Middle frontal gyrus (tissue), 1 donor: ENCODE measurements at regions not wholly inside any gene's neighbourhood (a gene's known extent, or its start where the extent isn't known, plus 50 kb on each side); places are given as distances from the start of the nearest gene placed in this dataset.

Experiments
- DNase-seq: peaks from one replicate; pipeline ENCODE4 v3.0.0-alpha.2; 2015; ENCODE audit warnings: low spot score; ENCODE audit errors: extremely low spot score

GRCh38 chr5:98432378-98432777, 341.1 kb upstream of the RGMB start:
- no peak for DNase-seq

GRCh38 chr5:98433022-98433421, 340.4 kb upstream of the RGMB start:
- DNase-seq: no peak

- DNase-seq: no peak
These were observed 339.8 kb upstream of the RGMB start for GRCh38 chr5:98433673-98434072.

- DNase-seq: no peak
These were observed 336.8 kb upstream of the RGMB start for GRCh38 chr5:98436667-98437066.

- no peak for DNase-seq
These were observed 331.0 kb upstream of the RGMB start for GRCh38 chr5:98442448-98442847.

- DNase-seq: no peak
These were observed 329.6 kb upstream of the RGMB start for GRCh38 chr5:98443881-98444280.

- DNase-seq: no peak
These were observed 320.2 kb upstream of the RGMB start for GRCh38 chr5:98453296-98453695.

- DNase-seq: no peak
These were observed 319.1 kb upstream of the RGMB start for GRCh38 chr5:98454407-98454806.

GRCh38 chr5:98454904-98455303, 318.6 kb upstream of the RGMB start:
- DNase-seq: no peak

- no peak for DNase-seq
These were observed 317.8 kb upstream of the RGMB start for GRCh38 chr5:98455665-98456064.

GRCh38 chr5:98458004-98458403, 315.5 kb upstream of the RGMB start:
- no peak for DNase-seq

GRCh38 chr5:98458726-98459125, 314.7 kb upstream of the RGMB start:
- no peak for DNase-seq

GRCh38 chr5:98460536-98460935, 312.9 kb upstream of the RGMB start:
- no peak for DNase-seq

- no peak for DNase-seq
These were observed 312.0 kb upstream of the RGMB start for GRCh38 chr5:98461485-98461884.

GRCh38 chr5:98463222-98463621, 310.2 kb upstream of the RGMB start:
- DNase-seq: no peak

- no peak for DNase-seq
These were observed 309.8 kb upstream of the RGMB start for GRCh38 chr5:98463676-98464075.

GRCh38 chr5:98464737-98465330, 308.6 kb upstream of the RGMB start:
- no peak for DNase-seq

GRCh38 chr5:98468188-98468869, 305.1 kb upstream of the RGMB start:
- no peak for DNase-seq

- no peak for DNase-seq
These were observed 302.7 kb upstream of the RGMB start for GRCh38 chr5:98470747-98471146.

GRCh38 chr5:98471458-98471857, 302.0 kb upstream of the RGMB start:
- DNase-seq: no peak

GRCh38 chr5:98474216-98474615, 299.2 kb upstream of the RGMB start:
- no peak for DNase-seq

GRCh38 chr5:98474782-98475181, 298.7 kb upstream of the RGMB start:
- no peak for DNase-seq
